Panc1 (cell line): ENCODE measurements at regions not wholly inside any gene's neighbourhood (a gene's known extent, or its start where the extent isn't known, plus 50 kb on each side); places are given as distances from the start of the nearest gene placed in this dataset.

Experiments
- ATAC-seq: fragments of 200-7000 bp; cut with Tn5 transposase; 2 replicates; pipeline ENCODE4 v1.9.1; 2020; ENCODE audit warnings: mild to moderate bottlenecking, moderate library complexity
- BruUV-seq: library from RNA; stranded (reverse); fragments of 400-500 nt; replicated peaks from 2 replicates; lab custom pipeline; 2021; lab: Mats Ljungman, UMichigan
- CTCF ChIA-PET: fragments of 300-600 bp; sonication (Branson Sonifier 250); formaldehyde crosslinking; loops from one replicate; lab custom pipeline; 2022; ENCODE audit warnings: antibody characterized with exemption; lab: Charles Lee
- POLR2A ChIA-PET: fragments of 300-600 bp; sonication (Branson Sonifier 250); formaldehyde crosslinking; loops from one replicate; lab custom pipeline; 2022; ENCODE audit warnings: antibody characterized with exemption; lab: Charles Lee
- DNase-seq: peaks from one replicate; pipeline ENCODE4 v3.0.0-alpha.2; 2010; ENCODE audit warnings: low read depth, low spot score
- H3K27ac ChIP-seq: 2 replicates; pipeline ENCODE4 v1.5.1; 2011; ENCODE audit warnings: mild to moderate bottlenecking, low read length, inconsistent platforms
- H3K27me3 ChIP-seq: fragments of 200-500 bp; sonication (Bioruptor generic); 2 replicates; pipeline ENCODE4 v1.6.0; 2014; ENCODE audit warnings: low read length, inconsistent platforms; ENCODE audit not compliant: control insufficient read depth, insufficient read depth
- H3K36me3 ChIP-seq: fragments of 200-500 bp; sonication (Bioruptor generic); 2 replicates; pipeline ENCODE4 v1.5.1; 2014; ENCODE audit warnings: inconsistent platforms, mild to moderate bottlenecking, low read length, moderate library complexity; ENCODE audit not compliant: control insufficient read depth, insufficient read depth
- H3K4me1 ChIP-seq: 2 replicates; pipeline ENCODE4 v1.5.1; 2011; ENCODE audit warnings: inconsistent platforms, mild to moderate bottlenecking, low read length, moderate library complexity; ENCODE audit not compliant: control insufficient read depth, insufficient read depth
- H3K4me3 ChIP-seq, 2 experiments: 2 replicates each; pipeline ENCODE4 v1.5.1; 2011 to 2012; ENCODE audit warnings: low read depth in 2 of 2, low read length in 2 of 2, mild to moderate bottlenecking in 2 of 2, inconsistent platforms in 1 of 2, moderate library complexity in 1 of 2
- H3K9me3 ChIP-seq: fragments of 200-500 bp; sonication (Bioruptor generic); 2 replicates; pipeline ENCODE4 v1.5.1; 2014; ENCODE audit warnings: low read depth, mild to moderate bottlenecking, inconsistent platforms, low read length, moderate library complexity; ENCODE audit not compliant: control insufficient read depth, insufficient read depth
- CTCF ChIP-seq: fragments of 450-650 bp; IDR thresholded peaks from 2 replicates; pipeline ENCODE4 v1.5.1; 2017; ENCODE audit warnings: mild to moderate bottlenecking
- POLR2AphosphoS5 ChIP-seq: IDR thresholded peaks from 2 replicates; pipeline ENCODE4 v1.6.1; 2012; ENCODE audit warnings: mild to moderate bottlenecking, low read depth, low read length, moderate library complexity
- REST ChIP-seq, 2 experiments: IDR thresholded peaks; 2 replicates each; pipeline ENCODE4 v1.6.1; 2011 to 2012; ENCODE audit warnings: low read depth in 2 of 2, control low read depth in 1 of 2, low read length in 1 of 2, mild to moderate bottlenecking in 1 of 2, moderate library complexity in 1 of 2; ENCODE audit not compliant: insufficient read depth in 1 of 2
- SIN3A ChIP-seq: IDR thresholded peaks from 2 replicates; pipeline ENCODE4 v1.6.1; 2012; ENCODE audit warnings: low read depth, mild to moderate bottlenecking, low read length, moderate library complexity, borderline replicate concordance; ENCODE audit not compliant: insufficient read depth
- TCF7L2 ChIP-seq: IDR thresholded peaks from 2 replicates; pipeline ENCODE4 v1.6.1; 2011; ENCODE audit warnings: mild to moderate bottlenecking, low read depth, low read length, inconsistent platforms
- in situ Hi-C: cut with HindIII; loops from 2 replicates; pipeline ENCODE4 v1.10.0; 2016; ENCODE audit warnings: low sequenced_read_pairs, low pct_unique_long_range_greater_than_20kb
- intact Hi-C: fragments of 100-400 bp; cut with micrococcal nuclease; formaldehyde crosslinking; loops from one replicate; pipeline ENCODE4 v1.10.0; 2022; ENCODE audit not compliant: unreplicated experiment

GRCh38 chr13:78102741-78103140 is 184.1 kb upstream of the EDNRB start:
- Histone ChIP-seq H3K27ac (no peak overlapping the region), H3K27me3 (no peaks in the 10 kb centered on the region), H3K4me3 (no peak overlapping the region), H3K36me3 (no peaks in the 10 kb centered on the region), H3K4me1 (no peaks in the 10 kb centered on the region), H3K9me3 (no peaks in the 10 kb centered on the region)
- intact Hi-C loops = no loop called here
- TF ChIP-seq CTCF (no peak), POLR2AphosphoS5 (no peak), TCF7L2 (no peak), SIN3A (no peak), REST (IDR thresholded peaks at IDR 0.05; ENCODE audit: insufficient read depth in 1 of 2, low read depth in 2 of 2, low read length in 1 of 2) (no peak)
- DNase-seq (no peak), ATAC-seq (no peak)
- CTCF ChIA-PET = no interaction called here
- no TSS peak for BruUV-seq
- in situ Hi-C loops = no loop called here
- POLR2A ChIA-PET = no interaction called here

GRCh38 chr13:78102121-78102677 is 183.6 kb upstream of the EDNRB start:
- Histone ChIP-seq H3K4me1 (no peaks in the 10 kb centered on the region), H3K9me3 (no peaks in the 10 kb centered on the region), H3K27me3 (no peaks in the 10 kb centered on the region), H3K27ac (no peak overlapping the region), H3K36me3 (no peaks in the 10 kb centered on the region), H3K4me3 (no peak overlapping the region)
- POLR2A ChIA-PET = no interaction called here
- no peak for ATAC-seq
- TF ChIP-seq SIN3A (no peak), CTCF (no peak), TCF7L2 (no peak), REST (IDR thresholded peaks at IDR 0.05; ENCODE audit: insufficient read depth in 1 of 2, low read depth in 2 of 2, low read length in 1 of 2) (no peak), POLR2AphosphoS5 (no peak)
- in situ Hi-C loops = no loop called here
- CTCF ChIA-PET = no interaction called here
- BruUV-seq = no TSS peak
- intact Hi-C loops = no loop called here
- DNase-seq = no peak
